CD14-positive monocyte (primary cell): ENCODE measurements at regions not wholly inside any gene's neighbourhood (a gene's known extent, or its start where the extent isn't known, plus 50 kb on each side); places are given as distances from the start of the nearest gene placed in this dataset.

Experiments
- DNase-seq, 3 donors: peaks; one replicate each; pipeline ENCODE4 v3.0.0-alpha.2; 2011 to 2022
- H2AFZ ChIP-seq: 2 replicates; pipeline ENCODE4 v1.6.0; 2012; ENCODE audit warnings: mild to moderate bottlenecking, low read depth, low read length, inconsistent platforms; ENCODE audit not compliant: insufficient read depth, poor library complexity, severe bottlenecking
- H3K27ac ChIP-seq, 2 donors: 1 replicate in 1 of 2; 2 replicates in 1 of 2; pipeline ENCODE4 v1.5.1; 2012 to 2013; ENCODE audit warnings: low read length in 2 of 2, control low read depth in 1 of 2, inconsistent platforms in 1 of 2, low read depth in 1 of 2, mild to moderate bottlenecking in 1 of 2
- H3K27me3 ChIP-seq, 2 donors: one replicate each; pipeline versions ENCODE4 v1.6.0 to v1.6.1; 2011 to 2013; ENCODE audit warnings: low read length in 2 of 2; ENCODE audit not compliant: control insufficient read depth in 2 of 2, insufficient read depth in 2 of 2
- H3K36me3 ChIP-seq, 2 donors: replicated peaks in 1 of 2; 1 replicate in 1 of 2; 2 replicates in 1 of 2; pipeline versions ENCODE4 v1.5.1 to v1.6.1; 2012 to 2013; ENCODE audit warnings: low read length in 2 of 2, control low read depth in 1 of 2, inconsistent platforms in 1 of 2, mild to moderate bottlenecking in 1 of 2; ENCODE audit not compliant: insufficient read depth in 2 of 2, control insufficient read depth in 1 of 2
- H3K4me1 ChIP-seq, 2 donors: 1 replicate in 1 of 2; 2 replicates in 1 of 2; pipeline versions ENCODE4 v1.5.1 to v1.6.1; 2012 to 2013; ENCODE audit warnings: low read length in 2 of 2, control low read depth in 1 of 2, inconsistent platforms in 1 of 2, mild to moderate bottlenecking in 1 of 2, moderate library complexity in 1 of 2; ENCODE audit not compliant: insufficient read depth in 2 of 2, control insufficient read depth in 1 of 2
- H3K4me2 ChIP-seq: replicated peaks from 2 replicates; pipeline ENCODE3; 2012; ENCODE audit warnings: low read length, moderate library complexity, mild to moderate bottlenecking; ENCODE audit not compliant: poor library complexity, severe bottlenecking; ENCODE audit errors: extremely low read depth
- H3K4me3 ChIP-seq, 3 experiments: fragments of 200-600 bp in 1 of 3; sonication (generic) in 1 of 3; replicated peaks in 1 of 3; 1 replicate in 2 of 3; 2 replicates in 1 of 3; pipeline ENCODE4 v1.5.1; 2011 to 2013; ENCODE audit warnings: low read length in 3 of 3, mild to moderate bottlenecking in 3 of 3, control low read depth in 2 of 3, low read depth in 2 of 3, inconsistent platforms in 1 of 3, moderate library complexity in 1 of 3
- H3K79me2 ChIP-seq: 2 replicates; pipeline ENCODE4 v1.6.0; 2012; ENCODE audit warnings: mild to moderate bottlenecking, control low read depth, inconsistent platforms, low read length, moderate library complexity; ENCODE audit not compliant: insufficient read depth
- H3K9ac ChIP-seq: 2 replicates; pipeline ENCODE4 v1.6.0; 2017; ENCODE audit warnings: low read length, mild to moderate bottlenecking; ENCODE audit not compliant: insufficient read depth, poor library complexity, severe bottlenecking
- H3K9me3 ChIP-seq, 2 donors: replicated peaks in 1 of 2; 1 replicate in 1 of 2; 2 replicates in 1 of 2; pipeline versions ENCODE4 v1.5.1 to v1.6.1; 2012 to 2013; ENCODE audit warnings: low read length in 2 of 2, control low read depth in 1 of 2; ENCODE audit not compliant: control insufficient read depth in 1 of 2, insufficient read depth in 1 of 2
- H4K20me1 ChIP-seq: 2 replicates; pipeline ENCODE4 v1.6.0; 2012; ENCODE audit warnings: mild to moderate bottlenecking, low read length, control low read depth, moderate library complexity; ENCODE audit not compliant: insufficient read depth
- H3K27ac Mint-ChIP-seq, 7 donors: one replicate each; pipeline ENCODE4 v1.8.0; 2020; ENCODE audit warnings: mild to moderate bottlenecking in 7 of 7, mixed read lengths in 7 of 7, moderate library complexity in 6 of 7, inconsistent platforms in 2 of 7
- H3K27me3 Mint-ChIP-seq, 3 donors: one replicate each; pipeline ENCODE4 v1.8.0; 2021 to 2022; ENCODE audit warnings: low read depth in 3 of 3, mild to moderate bottlenecking in 3 of 3, mixed read lengths in 3 of 3, moderate library complexity in 3 of 3, inconsistent platforms in 1 of 3
- H3K36me3 Mint-ChIP-seq, 2 donors: one replicate each; pipeline ENCODE4 v1.8.0; 2020; ENCODE audit warnings: mixed read lengths in 2 of 2, inconsistent platforms in 1 of 2, mild to moderate bottlenecking in 1 of 2
- H3K4me1 Mint-ChIP-seq: one replicate; pipeline ENCODE4 v1.8.0; 2020; ENCODE audit warnings: mild to moderate bottlenecking, mixed read lengths
- H3K4me3 Mint-ChIP-seq, 2 donors: one replicate each; pipeline ENCODE4 v1.8.0; 2020; ENCODE audit warnings: mild to moderate bottlenecking in 2 of 2, mixed read lengths in 2 of 2, moderate library complexity in 1 of 2
- H3K9me3 Mint-ChIP-seq, 7 donors: one replicate each; pipeline ENCODE4 v1.8.0; 2020 to 2022; ENCODE audit warnings: mixed read lengths in 7 of 7, mild to moderate bottlenecking in 6 of 7, moderate library complexity in 6 of 7, inconsistent platforms in 2 of 7
- WGBS: methylation state at CpG from one replicate; pipeline ENCODE4 v1.1.5; 2013; ENCODE audit warnings: missing lambda C conversion rate; ENCODE audit not compliant: insufficient coverage; 5-methylcytosine and 5-hydroxymethylcytosine counted together
- intact Hi-C, 2 donors: fragments of 100-400 bp; cut with micrococcal nuclease; formaldehyde crosslinking; loops; one replicate each; pipeline versions ENCODE4 v1.15.0 to v1.15.1; 2023
- TF ChIP-seq, protein P1 (sequence below): fragments of 200-600 bp; IDR thresholded peaks from one replicate; pipeline ENCODE4 v1.8.0; 2022; ENCODE audit warnings: antibody characterized with exemption, mild to moderate bottlenecking

DNA sequence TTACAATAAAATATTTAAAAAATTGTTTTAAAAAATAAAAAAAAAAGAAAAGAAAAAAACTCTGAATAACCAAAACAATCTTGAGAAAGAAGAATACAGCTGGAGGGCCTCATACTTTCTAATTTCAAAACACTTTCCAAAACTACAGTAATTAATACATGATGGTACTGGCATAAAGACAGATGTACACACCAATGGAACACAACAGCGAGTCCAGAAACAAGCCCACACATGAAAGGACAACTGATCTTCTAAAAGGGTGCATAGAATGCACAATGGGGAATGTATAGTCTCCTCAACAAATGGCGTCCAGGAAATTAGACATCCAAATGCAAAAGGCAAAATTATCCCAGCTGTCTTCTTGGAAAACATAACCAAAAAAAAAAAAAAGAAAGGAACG is 99.6 kb downstream of the LURAP1L start:
- Mint-ChIP-seq H3K27me3 (no peaks in the 10 kb centered on the region), H3K4me3 (no peak overlapping the region), H3K27ac (no peak overlapping the region), H3K9me3 (peaks cover 0 to 7% (median 2%) of the 10 kb centered on the region in 7 donors), H3K36me3 (no peaks in the 10 kb centered on the region), H3K4me1 (no peaks in the 10 kb centered on the region)
- H3K9ac ChIP-seq, result no peak overlapping the region
- no peaks in the 10 kb centered on the region for H3K36me3 ChIP-seq
- intact Hi-C loops, result no loop called here
- no peak for DNase-seq
- H3K79me2 ChIP-seq, result no peaks in the 10 kb centered on the region
- no peaks in the 10 kb centered on the region for H3K4me1 ChIP-seq
- TF ChIP-seq, protein P1, sequence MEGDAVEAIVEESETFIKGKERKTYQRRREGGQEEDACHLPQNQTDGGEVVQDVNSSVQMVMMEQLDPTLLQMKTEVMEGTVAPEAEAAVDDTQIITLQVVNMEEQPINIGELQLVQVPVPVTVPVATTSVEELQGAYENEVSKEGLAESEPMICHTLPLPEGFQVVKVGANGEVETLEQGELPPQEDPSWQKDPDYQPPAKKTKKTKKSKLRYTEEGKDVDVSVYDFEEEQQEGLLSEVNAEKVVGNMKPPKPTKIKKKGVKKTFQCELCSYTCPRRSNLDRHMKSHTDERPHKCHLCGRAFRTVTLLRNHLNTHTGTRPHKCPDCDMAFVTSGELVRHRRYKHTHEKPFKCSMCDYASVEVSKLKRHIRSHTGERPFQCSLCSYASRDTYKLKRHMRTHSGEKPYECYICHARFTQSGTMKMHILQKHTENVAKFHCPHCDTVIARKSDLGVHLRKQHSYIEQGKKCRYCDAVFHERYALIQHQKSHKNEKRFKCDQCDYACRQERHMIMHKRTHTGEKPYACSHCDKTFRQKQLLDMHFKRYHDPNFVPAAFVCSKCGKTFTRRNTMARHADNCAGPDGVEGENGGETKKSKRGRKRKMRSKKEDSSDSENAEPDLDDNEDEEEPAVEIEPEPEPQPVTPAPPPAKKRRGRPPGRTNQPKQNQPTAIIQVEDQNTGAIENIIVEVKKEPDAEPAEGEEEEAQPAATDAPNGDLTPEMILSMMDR, result no peak
- H2AFZ ChIP-seq, result no peak overlapping the region
- H3K9me3 ChIP-seq, result peaks cover 0 to 3% of the 10 kb centered on the region in 2 donors
- no CpG with 5 or more reads among the region's 3 CpGs for WGBS
- no peak overlapping the region for H3K4me2 ChIP-seq
- H3K27me3 ChIP-seq, result no peaks in the 10 kb centered on the region
- H3K4me3 ChIP-seq, result no peak overlapping the region
- no peak overlapping the region for H3K27ac ChIP-seq
- no peaks in the 10 kb centered on the region for H4K20me1 ChIP-seq

DNA sequence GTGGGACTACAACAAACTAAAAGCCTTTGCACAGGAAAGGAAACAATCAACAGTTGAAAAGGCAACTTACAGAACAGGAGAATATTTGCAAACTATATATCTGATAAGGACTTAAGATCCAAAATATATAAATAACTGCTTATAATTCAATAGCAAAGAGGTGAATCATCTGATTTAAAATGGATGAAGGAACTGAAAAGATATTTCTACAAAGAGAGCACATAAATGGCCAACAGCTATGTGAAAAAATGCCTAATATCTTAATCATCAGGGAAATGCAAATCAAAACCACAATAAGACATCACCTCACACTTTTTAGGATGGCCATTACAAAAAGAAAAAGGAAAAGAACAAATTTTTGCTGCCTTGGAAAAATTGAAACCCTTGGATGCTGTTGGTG is 100.4 kb downstream of the LURAP1L start:
- no peaks in the 10 kb centered on the region for H3K4me1 Mint-ChIP-seq
- no peak overlapping the region for H3K4me3 ChIP-seq
- H4K20me1 ChIP-seq, result no peaks in the 10 kb centered on the region
- peaks cover 0 to 3% of the 10 kb centered on the region in 2 donors for H3K9me3 ChIP-seq
- no peak overlapping the region for H3K27ac Mint-ChIP-seq
- intact Hi-C loops, result no loop called here
- H3K79me2 ChIP-seq, result no peaks in the 10 kb centered on the region
- no peak overlapping the region for H3K4me3 Mint-ChIP-seq
- TF ChIP-seq, protein P1, result no peak
- H3K9ac ChIP-seq, result no peak overlapping the region
- no peaks in the 10 kb centered on the region for H3K27me3 ChIP-seq
- no peaks in the 10 kb centered on the region for H3K27me3 Mint-ChIP-seq
- H3K36me3 Mint-ChIP-seq, result no peaks in the 10 kb centered on the region
- H3K4me2 ChIP-seq, result no peak overlapping the region
- H3K9me3 Mint-ChIP-seq, result peaks cover 0 to 4% (median 2%) of the 10 kb centered on the region in 7 donors
- H3K36me3 ChIP-seq, result no peaks in the 10 kb centered on the region
- H3K4me1 ChIP-seq, result no peaks in the 10 kb centered on the region
- no peak overlapping the region for H2AFZ ChIP-seq
- no peak for DNase-seq
- no peak overlapping the region for H3K27ac ChIP-seq
